ENCODE measurements at regions not wholly inside any gene's neighbourhood (a gene's known extent, or its start where the extent isn't known, plus 50 kb on each side); places are given as distances from the start of the nearest gene placed in this dataset.

GRCh38 chr2:58595714-58596113 lies 354.6 kb upstream of the FANCL start:
- TF ChIP-seq EZH2 (IDR thresholded peaks at IDR 0.05; ENCODE audit: borderline replicate concordance, insufficient read depth, low read depth, low read length, poor library complexity, severe bottlenecking): no peak
- TF ChIP-seq, protein P1, sequence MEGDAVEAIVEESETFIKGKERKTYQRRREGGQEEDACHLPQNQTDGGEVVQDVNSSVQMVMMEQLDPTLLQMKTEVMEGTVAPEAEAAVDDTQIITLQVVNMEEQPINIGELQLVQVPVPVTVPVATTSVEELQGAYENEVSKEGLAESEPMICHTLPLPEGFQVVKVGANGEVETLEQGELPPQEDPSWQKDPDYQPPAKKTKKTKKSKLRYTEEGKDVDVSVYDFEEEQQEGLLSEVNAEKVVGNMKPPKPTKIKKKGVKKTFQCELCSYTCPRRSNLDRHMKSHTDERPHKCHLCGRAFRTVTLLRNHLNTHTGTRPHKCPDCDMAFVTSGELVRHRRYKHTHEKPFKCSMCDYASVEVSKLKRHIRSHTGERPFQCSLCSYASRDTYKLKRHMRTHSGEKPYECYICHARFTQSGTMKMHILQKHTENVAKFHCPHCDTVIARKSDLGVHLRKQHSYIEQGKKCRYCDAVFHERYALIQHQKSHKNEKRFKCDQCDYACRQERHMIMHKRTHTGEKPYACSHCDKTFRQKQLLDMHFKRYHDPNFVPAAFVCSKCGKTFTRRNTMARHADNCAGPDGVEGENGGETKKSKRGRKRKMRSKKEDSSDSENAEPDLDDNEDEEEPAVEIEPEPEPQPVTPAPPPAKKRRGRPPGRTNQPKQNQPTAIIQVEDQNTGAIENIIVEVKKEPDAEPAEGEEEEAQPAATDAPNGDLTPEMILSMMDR (IDR thresholded peaks at IDR 0.05): no peak
